NCI-H187 treated with DMSO at 0.1 percent for 48 hours (cell line): ENCODE measurements at regions not wholly inside any gene's neighbourhood (a gene's known extent, or its start where the extent isn't known, plus 50 kb on each side); places are given as distances from the start of the nearest gene placed in this dataset.

Source experiments
- DNase-seq: peaks from one replicate; lab custom pipeline; 2025; lab: John Stamatoyannopoulos, UW

- DNase-seq, result no peak
Measured at GRCh38 chr3:23644099-23644498, 161.7 kb upstream of the UBE2E1 start.

GRCh38 chr3:23644676-23645075 lies 161.1 kb upstream of the UBE2E1 start:
- no peak for DNase-seq

- no peak for DNase-seq
Measured at GRCh38 chr3:23645533-23646183, 160.1 kb upstream of the UBE2E1 start.

- DNase-seq, result no peak
Measured at GRCh38 chr3:23646184-23646920, 159.4 kb upstream of the UBE2E1 start.

DNA sequence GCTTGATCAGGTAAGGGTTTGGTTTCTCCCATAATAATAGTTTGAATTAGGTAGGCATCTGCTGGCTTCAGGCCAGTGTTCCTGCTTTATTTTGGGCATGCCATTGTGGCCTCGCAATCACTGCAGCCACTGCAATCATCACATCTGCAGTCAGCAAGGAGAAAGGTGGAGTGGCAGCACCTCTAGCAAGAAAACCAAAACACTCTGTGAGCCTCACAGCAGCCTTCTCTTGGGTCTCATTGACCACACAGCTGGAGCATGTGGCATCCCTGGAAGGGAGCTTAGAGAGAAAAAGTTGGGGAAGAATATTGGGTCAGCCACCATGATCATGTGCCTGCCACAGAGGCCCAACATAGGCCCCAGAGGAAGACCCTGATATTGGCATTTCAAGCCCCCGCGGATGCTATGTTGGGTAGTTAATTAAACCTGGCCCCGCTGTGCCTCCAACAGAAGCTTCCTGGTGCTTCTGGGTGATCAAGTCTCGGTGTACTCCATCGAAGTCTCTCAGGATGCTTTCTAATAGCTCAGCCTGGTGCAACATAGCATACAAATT lies 158.0 kb upstream of the UBE2E1 start:
- no peak for DNase-seq

DNA sequence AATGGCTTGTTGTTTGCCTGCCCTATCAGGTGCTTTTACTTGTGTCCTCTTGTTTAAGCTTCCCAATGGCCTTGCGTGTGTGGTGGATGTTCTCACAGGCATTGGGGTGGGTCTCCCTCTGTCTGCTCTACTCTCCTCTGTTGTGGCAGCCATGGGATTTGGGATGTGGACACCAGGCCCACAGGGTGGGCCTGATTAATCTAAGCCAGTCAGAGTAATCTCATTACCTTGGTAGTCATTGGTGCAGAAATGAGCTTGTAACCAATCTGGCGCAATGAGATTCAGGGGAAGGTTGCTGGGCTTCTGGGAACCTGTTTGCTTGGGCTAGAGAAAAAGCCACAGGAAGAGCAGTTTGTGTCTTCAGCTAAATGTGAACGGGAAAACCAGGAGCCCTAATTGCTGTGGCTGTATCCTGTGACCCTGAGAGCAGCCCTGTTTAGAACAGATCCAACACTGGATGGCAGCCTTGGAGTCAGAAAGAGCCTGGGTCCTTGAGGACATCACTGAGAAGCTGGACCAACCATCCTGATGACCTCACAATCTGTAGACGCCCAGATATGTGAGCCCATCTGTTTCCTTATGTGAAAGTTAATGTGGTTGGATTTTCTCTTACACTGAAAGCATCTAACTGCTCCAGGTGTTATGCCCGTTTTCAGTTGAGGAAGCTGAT lies 157.3 kb upstream of the UBE2E1 start:
- DNase-seq, result no peak

DNA sequence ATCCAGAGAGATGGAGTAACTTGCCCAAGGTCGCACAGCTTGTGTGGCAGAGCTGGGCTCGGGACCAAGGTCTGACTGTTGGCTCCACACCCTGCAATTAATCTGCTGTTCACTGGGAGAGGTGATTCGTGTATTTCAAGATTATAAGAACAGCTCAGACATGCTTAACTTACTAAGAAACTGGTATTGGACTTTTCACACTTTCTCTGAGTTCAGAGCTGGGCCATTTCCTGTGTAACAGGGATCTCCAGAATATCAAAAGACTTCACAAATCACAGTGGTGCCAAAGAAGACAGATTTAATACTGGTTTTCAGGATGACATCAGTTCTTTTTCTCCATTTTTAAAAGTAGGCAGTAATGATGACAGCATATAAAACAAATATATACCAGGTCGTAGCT lies 156.8 kb upstream of the UBE2E1 start:
- no peak for DNase-seq

- no peak for DNase-seq
Measured at GRCh38 chr3:23649448-23649847, 156.3 kb upstream of the UBE2E1 start.

DNA sequence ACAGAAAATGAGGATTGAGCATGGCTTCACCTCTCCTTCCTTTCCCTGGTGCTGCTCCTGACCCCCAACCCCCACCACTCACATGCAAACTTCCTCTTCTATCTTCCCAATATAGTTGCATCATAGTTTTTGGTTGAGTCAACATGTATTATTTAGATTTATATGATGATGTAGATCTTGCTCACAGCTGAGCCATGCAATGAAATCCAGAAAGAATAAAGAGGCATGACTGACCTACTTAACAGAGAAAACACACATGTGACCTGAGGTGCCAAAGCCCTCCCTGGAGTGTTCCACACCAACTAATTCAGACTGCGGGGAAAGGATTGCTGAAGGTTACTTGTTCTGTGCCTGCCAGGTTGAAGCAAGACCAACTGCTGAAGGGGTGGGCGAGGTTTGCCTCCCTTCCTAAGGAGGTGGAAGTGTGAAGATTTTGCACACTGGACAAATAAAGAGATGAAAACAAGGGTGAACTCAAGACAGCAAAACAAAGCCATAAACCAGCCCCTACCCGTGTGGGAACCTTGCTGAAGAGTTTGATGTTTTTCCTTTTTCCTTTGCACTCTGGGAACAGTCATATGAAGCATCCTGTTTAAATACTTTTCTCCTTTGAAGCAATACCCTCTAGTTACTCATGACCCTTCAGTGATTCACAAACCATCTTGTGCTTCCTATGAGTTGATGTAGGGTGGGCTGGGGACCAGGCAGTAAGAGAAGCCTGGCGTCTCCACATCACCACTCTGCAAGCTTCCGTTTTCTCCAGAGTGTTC lies 155.2 kb upstream of the UBE2E1 start:
- no peak for DNase-seq

DNA sequence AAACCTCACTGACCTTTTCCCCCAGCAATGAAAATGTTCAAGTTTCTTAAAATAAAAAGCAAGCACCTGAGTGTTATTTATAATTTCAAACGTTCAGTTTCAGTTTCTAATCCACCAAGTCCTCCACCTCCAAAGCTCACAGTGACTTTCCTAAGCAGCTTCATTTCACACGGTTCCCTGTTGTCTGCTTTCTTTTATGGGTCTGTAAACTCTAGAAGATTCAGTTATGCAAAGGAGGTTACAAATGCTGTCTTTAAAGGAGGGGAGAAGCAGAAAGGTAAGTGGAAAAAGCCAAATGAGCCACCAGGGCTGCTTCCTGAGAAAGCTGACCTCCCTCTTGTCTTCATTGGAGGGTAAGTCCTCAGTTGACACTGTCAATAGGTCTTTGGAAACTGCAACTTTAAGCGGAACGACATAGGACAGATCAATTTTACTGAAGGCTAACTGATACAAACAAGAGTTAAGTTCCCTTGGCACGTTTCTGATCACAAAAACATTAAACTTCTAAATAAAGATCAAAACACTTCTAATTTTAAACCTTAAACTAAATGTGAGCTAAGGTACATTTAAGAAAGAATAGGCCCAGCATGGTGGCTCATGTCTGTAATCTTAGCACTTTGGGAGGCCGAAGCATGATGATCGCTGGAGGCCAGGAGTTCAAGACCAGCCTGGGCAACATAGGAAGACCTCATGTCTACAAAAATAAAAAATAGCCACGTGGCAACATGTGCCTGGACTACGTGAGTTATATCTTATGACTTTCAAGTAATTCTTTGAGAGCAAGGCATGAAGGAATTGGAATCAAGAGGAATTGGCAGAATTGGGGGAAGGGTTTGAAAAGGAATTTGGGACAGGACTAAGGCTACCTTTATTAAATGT lies 151.9 kb upstream of the UBE2E1 start:
- no peak for DNase-seq

DNA sequence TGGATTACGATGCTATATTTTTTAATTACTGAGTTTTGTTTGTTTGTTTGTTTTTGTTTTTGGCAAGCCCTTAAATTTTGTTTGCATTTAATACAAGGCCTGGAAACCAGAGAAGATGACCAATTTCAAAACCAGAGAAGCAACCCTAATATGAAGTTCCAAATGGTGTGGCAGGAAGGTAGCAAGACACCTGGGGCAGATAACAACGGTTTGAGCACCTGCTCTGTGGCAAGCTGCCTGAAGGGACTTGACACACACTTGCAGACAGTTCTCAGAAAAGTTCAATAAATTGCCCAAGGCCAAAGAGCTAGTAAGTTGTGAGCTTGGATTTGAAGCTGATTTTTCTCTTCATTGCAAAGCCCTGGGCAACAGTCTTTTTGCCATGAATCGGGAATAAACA lies 151.2 kb upstream of the UBE2E1 start:
- DNase-seq, result no peak

- no peak for DNase-seq
Measured at GRCh38 chr3:23655749-23656148, 150.0 kb upstream of the UBE2E1 start.

- no peak for DNase-seq
Measured at GRCh38 chr3:23656199-23656598, 149.6 kb upstream of the UBE2E1 start.

DNA sequence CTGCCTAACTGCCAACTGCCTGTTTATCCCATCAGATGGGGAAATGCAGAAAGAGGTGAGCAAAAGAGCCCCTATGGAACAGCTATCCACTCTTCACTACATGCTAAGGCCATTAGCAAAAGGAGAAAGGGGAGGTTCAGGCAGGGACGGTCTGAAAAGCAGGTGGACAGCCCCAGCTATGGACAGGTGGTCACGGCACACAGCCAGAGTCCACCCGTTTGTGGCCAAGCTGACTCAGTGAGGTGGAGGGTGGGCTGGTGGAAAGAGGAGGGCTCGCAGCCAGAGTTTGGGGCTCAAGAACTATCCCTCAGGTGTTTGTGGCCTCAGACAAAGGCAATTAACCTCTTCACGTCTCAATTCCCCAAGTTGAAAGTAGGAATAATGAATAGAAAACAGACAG lies 148.9 kb upstream of the UBE2E1 start:
- no peak for DNase-seq

DNA sequence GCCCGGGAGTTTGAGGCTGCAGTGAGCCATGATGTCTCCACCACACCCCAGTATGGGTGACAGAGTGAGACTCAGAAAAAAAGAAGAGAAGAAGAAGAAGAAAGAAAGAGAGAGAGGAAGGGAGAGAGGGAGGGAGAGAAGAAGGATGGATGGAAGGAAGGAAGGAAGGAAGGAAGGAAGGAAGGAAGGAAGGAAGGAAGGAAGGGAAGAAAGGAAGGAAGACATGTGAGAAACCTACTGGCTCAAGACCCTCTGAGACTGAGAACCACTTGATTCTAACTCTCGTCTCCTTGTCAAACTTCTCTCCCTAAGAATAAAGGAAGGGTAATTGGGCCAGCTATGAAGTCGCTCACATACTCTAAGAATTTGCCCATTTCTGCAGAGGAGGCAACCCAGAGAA lies 148.1 kb upstream of the UBE2E1 start:
- DNase-seq, result no peak

GRCh38 chr3:23659274-23659673 lies 146.5 kb upstream of the UBE2E1 start:
- DNase-seq, result no peak

- DNase-seq, result no peak
Measured at GRCh38 chr3:23659840-23660430, 145.8 kb upstream of the UBE2E1 start.

- no peak for DNase-seq
Measured at GRCh38 chr3:23662079-23662617, 143.6 kb upstream of the UBE2E1 start.

DNA sequence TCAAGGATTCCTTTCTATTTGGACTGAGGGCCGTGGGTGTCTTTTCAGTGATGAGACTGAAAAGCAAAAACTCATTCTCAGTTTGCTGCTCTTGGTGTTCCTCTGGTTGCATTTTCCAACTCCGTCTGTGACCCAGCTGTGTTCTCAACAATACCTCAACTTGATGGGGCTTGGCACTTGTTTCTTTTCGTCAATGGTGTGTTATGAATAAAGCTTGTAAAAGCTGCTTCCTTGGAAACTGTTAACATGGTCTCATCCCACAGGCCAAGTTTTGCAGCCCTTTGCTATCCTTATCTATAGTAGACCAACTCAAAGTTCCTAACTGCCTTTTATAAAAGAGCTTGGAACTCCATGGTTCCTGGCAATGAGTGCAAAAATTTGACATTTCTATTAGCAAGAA lies 142.5 kb upstream of the UBE2E1 start:
- DNase-seq, result no peak

- no peak for DNase-seq
Measured at GRCh38 chr3:23663661-23664186, 142.0 kb upstream of the UBE2E1 start.
